ENCODE measurements at regions not wholly inside any gene's neighbourhood (a gene's known extent, or its start where the extent isn't known, plus 50 kb on each side); places are given as distances from the start of the nearest gene placed in this dataset.

DNA sequence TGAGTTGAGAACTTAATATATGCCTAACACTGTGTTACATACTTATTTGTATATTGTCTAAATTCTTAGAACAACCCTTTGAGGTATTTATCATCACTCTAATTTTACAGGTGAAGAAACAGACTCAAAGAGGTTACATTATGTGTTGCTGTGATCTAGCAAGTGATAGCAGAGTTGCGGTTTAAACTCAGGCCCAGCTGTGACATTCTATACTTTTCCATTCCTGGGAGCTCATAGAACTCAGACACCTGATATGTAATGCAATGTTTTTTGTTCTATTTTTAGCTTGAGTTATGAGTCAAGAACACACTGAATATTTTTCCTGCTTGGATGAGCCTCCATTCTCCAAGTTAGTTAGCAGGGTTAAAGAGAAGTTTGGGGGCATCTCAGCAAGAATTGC is 449.7 kb upstream of the DDI1 start:
- intact Hi-C loops (cut with micrococcal nuclease): no loop called here
- Histone ChIP-seq H3K9me3 (replicated peaks) (no peaks in the 10 kb centered on the region), H3K4me3 (no peak overlapping the region), H3K27ac (replicated peaks) (no peak overlapping the region), H3K4me1 (peaks cover 20% of the 10 kb centered on the region), H3K36me3 (no peaks in the 10 kb centered on the region), H3K27me3 (ENCODE audit: low read depth) (no peaks in the 10 kb centered on the region)
- no peak for DNase-seq
- TF ChIP-seq, protein P1, sequence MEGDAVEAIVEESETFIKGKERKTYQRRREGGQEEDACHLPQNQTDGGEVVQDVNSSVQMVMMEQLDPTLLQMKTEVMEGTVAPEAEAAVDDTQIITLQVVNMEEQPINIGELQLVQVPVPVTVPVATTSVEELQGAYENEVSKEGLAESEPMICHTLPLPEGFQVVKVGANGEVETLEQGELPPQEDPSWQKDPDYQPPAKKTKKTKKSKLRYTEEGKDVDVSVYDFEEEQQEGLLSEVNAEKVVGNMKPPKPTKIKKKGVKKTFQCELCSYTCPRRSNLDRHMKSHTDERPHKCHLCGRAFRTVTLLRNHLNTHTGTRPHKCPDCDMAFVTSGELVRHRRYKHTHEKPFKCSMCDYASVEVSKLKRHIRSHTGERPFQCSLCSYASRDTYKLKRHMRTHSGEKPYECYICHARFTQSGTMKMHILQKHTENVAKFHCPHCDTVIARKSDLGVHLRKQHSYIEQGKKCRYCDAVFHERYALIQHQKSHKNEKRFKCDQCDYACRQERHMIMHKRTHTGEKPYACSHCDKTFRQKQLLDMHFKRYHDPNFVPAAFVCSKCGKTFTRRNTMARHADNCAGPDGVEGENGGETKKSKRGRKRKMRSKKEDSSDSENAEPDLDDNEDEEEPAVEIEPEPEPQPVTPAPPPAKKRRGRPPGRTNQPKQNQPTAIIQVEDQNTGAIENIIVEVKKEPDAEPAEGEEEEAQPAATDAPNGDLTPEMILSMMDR (IDR thresholded peaks at IDR 0.05; ENCODE audit: borderline replicate concordance): no peak

DNA sequence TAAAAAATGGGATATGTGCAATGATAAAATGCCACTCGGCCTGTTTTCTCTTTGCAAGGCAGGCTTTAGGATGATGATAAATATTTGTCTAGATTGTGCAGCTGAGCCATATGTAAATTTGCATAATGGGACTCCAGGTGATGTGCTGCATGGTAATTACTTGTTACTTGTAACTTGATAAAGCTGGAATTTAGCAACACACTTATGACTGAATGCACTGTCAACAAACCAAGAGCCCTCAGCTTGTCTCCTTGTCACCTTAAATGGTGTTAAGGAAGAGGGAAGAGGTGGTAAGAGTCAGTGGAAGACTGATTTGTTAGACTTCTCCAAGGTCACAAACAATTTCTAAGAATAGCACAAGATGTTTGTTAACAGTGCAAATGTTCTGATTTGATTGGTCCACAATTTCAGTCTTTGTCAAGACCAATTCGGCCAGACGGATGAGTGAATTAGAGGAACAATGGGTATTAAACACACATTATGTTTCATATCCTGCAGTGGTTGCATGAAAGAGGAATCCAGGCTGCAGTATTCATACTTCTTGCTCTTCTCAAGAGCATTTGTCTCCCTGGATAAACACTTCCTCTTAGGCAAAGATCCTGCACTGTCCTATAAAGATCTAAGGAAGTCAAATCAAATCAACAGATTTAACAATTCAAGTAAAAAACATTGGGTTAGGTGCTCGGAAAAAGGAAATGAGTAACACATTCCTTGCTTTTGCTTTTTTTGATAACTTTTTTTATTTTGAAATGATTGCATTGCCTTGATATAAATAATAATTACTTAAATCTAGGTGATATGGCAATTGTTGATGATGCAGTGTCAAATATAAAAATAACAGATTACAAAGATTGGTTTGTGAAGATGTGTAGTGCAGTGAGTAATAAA is 448.3 kb upstream of the DDI1 start:
- no peaks in the 10 kb centered on the region for H3K36me3 ChIP-seq
- no peak overlapping the region for H3K27ac ChIP-seq (replicated peaks)
- H3K4me3 ChIP-seq: no peak overlapping the region
- H3K4me1 ChIP-seq: peaks cover 20% of the 10 kb centered on the region
- H3K9me3 ChIP-seq (replicated peaks): no peaks in the 10 kb centered on the region
- DNase-seq: no peak
- intact Hi-C loops (cut with micrococcal nuclease): no loop called here
- TF ChIP-seq, protein P1 (IDR thresholded peaks at IDR 0.05; ENCODE audit: borderline replicate concordance): no peak
- no peaks in the 10 kb centered on the region for H3K27me3 ChIP-seq (ENCODE audit: low read depth)

DNA sequence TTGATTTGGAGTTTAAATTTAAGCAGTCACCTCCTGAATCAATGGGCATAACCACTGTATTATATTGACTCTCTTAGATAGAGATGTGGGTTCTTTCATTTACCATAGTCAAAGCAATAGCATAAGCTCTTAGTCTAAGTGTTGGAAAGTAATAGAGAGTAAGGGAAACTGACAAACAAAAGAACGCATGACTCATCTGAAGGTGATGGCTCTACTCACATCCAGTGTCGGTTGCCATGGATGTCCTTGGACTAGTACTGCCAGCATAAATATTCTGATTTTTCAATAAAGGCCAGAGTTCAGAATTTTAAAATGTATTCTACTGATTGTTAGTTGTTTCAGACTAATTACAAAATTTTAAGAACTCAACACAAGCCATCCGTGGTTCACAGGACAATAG is 444.9 kb upstream of the DDI1 start:
- H3K4me1 ChIP-seq: peaks cover 16% of the 10 kb centered on the region
- no peaks in the 10 kb centered on the region for H3K27me3 ChIP-seq (ENCODE audit: low read depth)
- no peak overlapping the region for H3K27ac ChIP-seq (replicated peaks)
- H3K9me3 ChIP-seq (replicated peaks): peaks cover 6% of the 10 kb centered on the region
- intact Hi-C loops (cut with micrococcal nuclease): no loop called here
- H3K36me3 ChIP-seq: no peaks in the 10 kb centered on the region
- TF ChIP-seq, protein P1 (IDR thresholded peaks at IDR 0.05; ENCODE audit: borderline replicate concordance): no peak
- no peak overlapping the region for H3K4me3 ChIP-seq
- DNase-seq: no peak

DNA sequence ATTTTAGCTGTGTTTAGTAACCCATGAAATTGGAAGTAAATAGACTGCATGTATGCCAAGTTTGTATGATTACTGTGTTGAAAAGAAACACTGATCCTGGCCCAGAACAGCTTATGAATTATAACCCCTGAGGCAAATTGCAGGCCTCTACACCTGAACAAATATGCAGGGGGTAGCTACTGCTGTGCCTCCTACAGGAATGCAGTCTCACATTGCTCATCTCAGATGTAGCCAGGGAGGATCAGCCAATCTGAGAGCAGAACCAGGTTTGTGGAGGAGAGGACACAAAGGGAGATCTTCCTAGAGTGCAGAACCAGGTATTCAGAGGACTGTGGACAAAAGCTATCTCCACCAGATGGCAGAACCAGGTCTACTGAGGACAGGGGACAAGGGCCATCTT is 442.2 kb upstream of the DDI1 start:
- H3K4me3 ChIP-seq: no peak overlapping the region
- intact Hi-C loops (cut with micrococcal nuclease): no loop called here
- peaks cover 6% of the 10 kb centered on the region for H3K9me3 ChIP-seq (replicated peaks)
- DNase-seq: no peak
- TF ChIP-seq, protein P1 (IDR thresholded peaks at IDR 0.05; ENCODE audit: borderline replicate concordance): no peak
- H3K36me3 ChIP-seq: no peaks in the 10 kb centered on the region
- no peak overlapping the region for H3K27ac ChIP-seq (replicated peaks)
- no peaks in the 10 kb centered on the region for H3K27me3 ChIP-seq (ENCODE audit: low read depth)
- H3K4me1 ChIP-seq: no peaks in the 10 kb centered on the region

DNA sequence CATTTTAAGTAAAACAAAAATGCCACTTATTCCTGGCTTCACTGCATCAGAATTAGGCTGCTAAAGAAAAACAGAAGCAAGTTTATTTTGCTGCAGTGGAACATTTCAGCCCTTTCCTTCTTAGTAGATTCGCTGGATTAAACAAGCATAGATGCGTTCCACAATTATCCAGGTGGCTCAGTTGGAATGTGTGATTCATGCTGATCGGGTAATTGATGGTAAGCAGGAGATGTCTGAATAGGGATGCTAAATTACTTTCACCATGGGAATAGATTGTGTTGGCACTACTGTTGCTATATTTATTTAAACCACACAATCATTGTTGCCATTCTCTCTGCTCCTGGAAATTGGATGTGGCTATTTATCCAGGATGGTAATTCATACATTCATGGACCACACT is 440.1 kb upstream of the DDI1 start:
- DNase-seq: no peak
- Histone ChIP-seq H3K4me1 (no peaks in the 10 kb centered on the region), H3K4me3 (no peak overlapping the region), H3K27ac (replicated peaks) (no peak overlapping the region), H3K36me3 (no peaks in the 10 kb centered on the region), H3K9me3 (replicated peaks) (peaks cover 6% of the 10 kb centered on the region), H3K27me3 (ENCODE audit: low read depth) (no peaks in the 10 kb centered on the region)
- intact Hi-C loops (cut with micrococcal nuclease): no loop called here
- TF ChIP-seq, protein P1 (IDR thresholded peaks at IDR 0.05; ENCODE audit: borderline replicate concordance): no peak

Measured in left ventricle myocardium inferior (tissue), 1 donor.